ENCODE measurements at regions not wholly inside any gene's neighbourhood (a gene's known extent, or its start where the extent isn't known, plus 50 kb on each side); places are given as distances from the start of the nearest gene placed in this dataset.

- no peak for DNase-seq
- Histone ChIP-seq H3K4me1 (no peaks in the 10 kb centered on the region), H3K27ac (no peak overlapping the region), H3K4me3 (no peak overlapping the region), H3K9me3 (no peaks in the 10 kb centered on the region), H3K27me3 (no peaks in the 10 kb centered on the region), H3K36me3 (no peaks in the 10 kb centered on the region)
- no peak for TF ChIP-seq CTCF (IDR thresholded peaks at IDR 0.05)
- TF ChIP-seq POLR2A (IDR thresholded peaks at IDR 0.05): no peak
Observed at GRCh38 chr5:28780083-28780692, 1741.8 kb upstream of the CDH9 start.

- TF ChIP-seq POLR2A (IDR thresholded peaks at IDR 0.05) (no peak), CTCF (IDR thresholded peaks at IDR 0.05) (no peak)
- Histone ChIP-seq H3K27me3 (no peaks in the 10 kb centered on the region), H3K9me3 (no peaks in the 10 kb centered on the region), H3K36me3 (no peaks in the 10 kb centered on the region), H3K27ac (no peak overlapping the region), H3K4me1 (no peaks in the 10 kb centered on the region), H3K4me3 (no peak overlapping the region)
- no peak for DNase-seq
Observed at GRCh38 chr5:28779161-28779754, 1740.9 kb upstream of the CDH9 start.

- H3K27ac ChIP-seq: no peak overlapping the region
- DNase-seq: no peak
- no peaks in the 10 kb centered on the region for H3K9me3 ChIP-seq
- no peaks in the 10 kb centered on the region for H3K4me1 ChIP-seq
- no peaks in the 10 kb centered on the region for H3K36me3 ChIP-seq
- no peak overlapping the region for H3K4me3 ChIP-seq
- no peaks in the 10 kb centered on the region for H3K27me3 ChIP-seq
- no peak for TF ChIP-seq POLR2A (IDR thresholded peaks at IDR 0.05)
- no peak for TF ChIP-seq CTCF (IDR thresholded peaks at IDR 0.05)
Observed at GRCh38 chr5:28770307-28770706, 1731.9 kb upstream of the CDH9 start.

GRCh38 chr5:28766565-28767158 is 1728.3 kb upstream of the CDH9 start:
- Histone ChIP-seq H3K27ac (no peak overlapping the region), H3K4me3 (no peak overlapping the region), H3K27me3 (no peaks in the 10 kb centered on the region), H3K36me3 (no peaks in the 10 kb centered on the region), H3K9me3 (no peaks in the 10 kb centered on the region), H3K4me1 (no peaks in the 10 kb centered on the region)
- no peak for TF ChIP-seq CTCF (IDR thresholded peaks at IDR 0.05)
- no peak for TF ChIP-seq POLR2A (IDR thresholded peaks at IDR 0.05)
- DNase-seq: no peak

GRCh38 chr5:28751396-28751795 is 1713.0 kb upstream of the CDH9 start:
- Histone ChIP-seq H3K27me3 (no peaks in the 10 kb centered on the region), H3K4me3 (no peak overlapping the region), H3K4me1 (no peaks in the 10 kb centered on the region), H3K9me3 (no peaks in the 10 kb centered on the region), H3K27ac (no peak overlapping the region), H3K36me3 (no peaks in the 10 kb centered on the region)
- no peak for DNase-seq
- TF ChIP-seq CTCF (IDR thresholded peaks at IDR 0.05) (no peak), POLR2A (IDR thresholded peaks at IDR 0.05) (no peak)

Data from Peyer's patch (tissue), 4 donors.